OCI-LY1 (cell line): ENCODE measurements at regions not wholly inside any gene's neighbourhood (a gene's known extent, or its start where the extent isn't known, plus 50 kb on each side); places are given as distances from the start of the nearest gene placed in this dataset.
"Not testable (repeated sequence)": the region's sequence is repeated elsewhere in the genome, so short reads cannot be mapped to it uniquely, and the experiment has no call there.

Experiments used
- H2AFZ ChIP-seq: fragments of 200-600 bp; sonication (generic), shearing (Covaris generic); 2 replicates; pipeline ENCODE4 v1.6.0; 2014; ENCODE audit warnings: antibody characterized with exemption, mild to moderate bottlenecking, low read length
- H3F3A ChIP-seq: fragments of 200-600 bp; sonication (generic), shearing (Covaris generic); 2 replicates; pipeline ENCODE4 v1.6.0; 2014; ENCODE audit warnings: mild to moderate bottlenecking, antibody characterized with exemption, low read length, moderate library complexity; ENCODE audit not compliant: insufficient read depth
- H3K27ac ChIP-seq: fragments of 200-600 bp; sonication (generic); 2 replicates; pipeline ENCODE4 v1.5.1; 2014; ENCODE audit warnings: low read length, mixed run types, mild to moderate bottlenecking, low read depth; ENCODE audit not compliant: poor library complexity, severe bottlenecking
- H3K27me3 ChIP-seq: fragments of 200-600 bp; sonication (generic); 2 replicates; pipeline ENCODE4 v1.6.0; 2014; ENCODE audit warnings: antibody characterized with exemption, mild to moderate bottlenecking, low read length, moderate library complexity; ENCODE audit not compliant: insufficient read depth
- H3K36me3 ChIP-seq: fragments of 200-600 bp; sonication (generic); 2 replicates; pipeline ENCODE4 v1.6.1; 2014; ENCODE audit warnings: mild to moderate bottlenecking, antibody characterized with exemption, low read length, moderate library complexity, mixed read lengths; ENCODE audit not compliant: insufficient read depth
- H3K4me1 ChIP-seq: fragments of 200-600 bp; sonication (generic); 2 replicates; pipeline ENCODE4 v1.5.1; 2014; ENCODE audit warnings: mild to moderate bottlenecking, low read length, moderate library complexity; ENCODE audit not compliant: insufficient read depth, severe bottlenecking
- H3K4me2 ChIP-seq: fragments of 200-600 bp; sonication (generic), shearing (Covaris generic); 2 replicates; pipeline ENCODE4 v1.6.1; 2014; ENCODE audit warnings: low read length
- H3K4me3 ChIP-seq: fragments of 200-600 bp; sonication (generic); 2 replicates; pipeline ENCODE4 v1.5.1; 2014; ENCODE audit warnings: low read length, low read depth, mild to moderate bottlenecking, mixed read lengths; ENCODE audit not compliant: poor library complexity, severe bottlenecking
- H3K79me2 ChIP-seq: fragments of 200-600 bp; shearing (Covaris generic); 2 replicates; pipeline ENCODE4 v1.6.1; 2016; ENCODE audit warnings: mixed run types, low read length, mixed read lengths; ENCODE audit not compliant: insufficient read depth
- H3K9ac ChIP-seq: fragments of 200-600 bp; sonication (generic), shearing (Covaris generic); 2 replicates; pipeline ENCODE4 v1.6.1; 2014; ENCODE audit warnings: mild to moderate bottlenecking, low read length, mixed read lengths
- H3K9me2 ChIP-seq: fragments of 200-600 bp; sonication (generic), shearing (Covaris generic); 2 replicates; pipeline ENCODE4 v1.6.1; 2014; ENCODE audit warnings: low read depth, mild to moderate bottlenecking, low read length, mixed read lengths
- H3K9me3 ChIP-seq: fragments of 200-600 bp; shearing (Covaris generic); 2 replicates; pipeline ENCODE4 v1.6.1; 2014; ENCODE audit warnings: low read length, mixed read lengths
- H4K20me1 ChIP-seq: fragments of 200-600 bp; sonication (generic), shearing (Covaris generic); 2 replicates; pipeline ENCODE4 v1.6.0; 2016; ENCODE audit warnings: mild to moderate bottlenecking, low read length; ENCODE audit not compliant: insufficient read depth
- CTCF ChIP-seq: fragments of 200-600 bp; sonication (generic), shearing (Covaris generic); IDR thresholded peaks from 2 replicates; pipeline ENCODE4 v1.5.1; 2017; ENCODE audit warnings: mild to moderate bottlenecking, antibody characterized with exemption, low read length, moderate library complexity, mixed read lengths
- EZH2 ChIP-seq: fragments of 200-600 bp; sonication (generic), shearing (Covaris generic); IDR thresholded peaks from 2 replicates; pipeline ENCODE4 v1.8.0; 2017; ENCODE audit warnings: borderline replicate concordance, mixed run types, mild to moderate bottlenecking, antibody characterized with exemption, low read length, moderate library complexity, mixed read lengths

- H3K27me3 ChIP-seq, H3K9me3 ChIP-seq, H3K4me2 ChIP-seq, H3K79me2 ChIP-seq, H4K20me1 ChIP-seq, H3K27ac ChIP-seq, H3K9ac ChIP-seq, H3F3A ChIP-seq, H2AFZ ChIP-seq, H3K4me1 ChIP-seq, H3K9me2 ChIP-seq, H3K36me3 ChIP-seq, H3K4me3 ChIP-seq: not testable (repeated sequence)
Observed at GRCh38 chr3:82584415-82584814, 823.0 kb upstream of the GBE1 start.

- H3K9me2 ChIP-seq, result no peaks in the 10 kb centered on the region
- no peaks in the 10 kb centered on the region for H3K4me1 ChIP-seq
- H3K4me3 ChIP-seq, result no peak overlapping the region
- no peaks in the 10 kb centered on the region for H3K79me2 ChIP-seq
- no peaks in the 10 kb centered on the region for H3F3A ChIP-seq
- H3K9me3 ChIP-seq, result no peaks in the 10 kb centered on the region
- TF ChIP-seq CTCF (no peak), EZH2 (no peak)
- no peak overlapping the region; the same call in 1 of the 2 replicates for H2AFZ ChIP-seq
- H3K27me3 ChIP-seq, result no peaks in the 10 kb centered on the region
- H3K36me3 ChIP-seq, result no peaks in the 10 kb centered on the region
- H4K20me1 ChIP-seq, result no peaks in the 10 kb centered on the region
- no peak overlapping the region for H3K27ac ChIP-seq
- H3K4me2 ChIP-seq, result no peak overlapping the region
- no peak overlapping the region for H3K9ac ChIP-seq
Observed at GRCh38 chr3:82581350-82581749, 819.9 kb upstream of the GBE1 start.

- no peaks in the 10 kb centered on the region for H3K79me2 ChIP-seq
- no peaks in the 10 kb centered on the region for H3K9me2 ChIP-seq
- no peaks in the 10 kb centered on the region for H3K27me3 ChIP-seq
- no peak for TF ChIP-seq EZH2
- no peak for TF ChIP-seq CTCF
- no peak overlapping the region for H3K4me3 ChIP-seq
- no peak overlapping the region for H2AFZ ChIP-seq
- H3F3A ChIP-seq, result no peaks in the 10 kb centered on the region
- H3K4me1 ChIP-seq, result no peaks in the 10 kb centered on the region
- H3K36me3 ChIP-seq, result no peaks in the 10 kb centered on the region
- no peak overlapping the region for H3K27ac ChIP-seq
- no peak overlapping the region for H3K4me2 ChIP-seq
- H4K20me1 ChIP-seq, result no peaks in the 10 kb centered on the region
- H3K9ac ChIP-seq, result no peak overlapping the region
- no peaks in the 10 kb centered on the region for H3K9me3 ChIP-seq
Observed at GRCh38 chr3:82572721-82573120, 811.3 kb upstream of the GBE1 start.

GRCh38 chr3:82568776-82569338 lies 807.4 kb upstream of the GBE1 start:
- H3F3A ChIP-seq, result no peaks in the 10 kb centered on the region
- H3K36me3 ChIP-seq, result no peaks in the 10 kb centered on the region
- no peak overlapping the region for H2AFZ ChIP-seq
- H3K9me3 ChIP-seq, result no peaks in the 10 kb centered on the region
- no peaks in the 10 kb centered on the region for H3K4me1 ChIP-seq
- H3K4me2 ChIP-seq, result no peak overlapping the region
- no peak overlapping the region for H3K4me3 ChIP-seq
- no peaks in the 10 kb centered on the region for H3K9me2 ChIP-seq
- no peak for TF ChIP-seq CTCF
- no peak for TF ChIP-seq EZH2
- no peak overlapping the region for H3K9ac ChIP-seq
- H3K79me2 ChIP-seq, result no peaks in the 10 kb centered on the region
- H4K20me1 ChIP-seq, result no peaks in the 10 kb centered on the region
- no peaks in the 10 kb centered on the region for H3K27me3 ChIP-seq
- H3K27ac ChIP-seq, result no peak overlapping the region
